Activated T-cell treated with anti-CD3 and anti-CD28 coated beads for 4 hours (primary cell): ENCODE measurements at regions not wholly inside any gene's neighbourhood (a gene's known extent, or its start where the extent isn't known, plus 50 kb on each side); places are given as distances from the start of the nearest gene placed in this dataset.

ENCODE experiments used
- DNase-seq: peaks from one replicate; pipeline ENCODE4 v3.0.0-alpha.2; 2020

- no peak for DNase-seq
Observed at GRCh38 chr13:103308667-103309066, 242.4 kb upstream of the SLC10A2 start.

GRCh38 chr13:103306163-103306562 lies 239.9 kb upstream of the SLC10A2 start:
- DNase-seq: no peak

- no peak for DNase-seq
Observed at GRCh38 chr13:103303078-103303651, 236.9 kb upstream of the SLC10A2 start.

- DNase-seq: no peak
Observed at GRCh38 chr13:103302676-103303075, 236.5 kb upstream of the SLC10A2 start.

- DNase-seq: no peak
Observed at GRCh38 chr13:103299079-103299478, 232.9 kb upstream of the SLC10A2 start.

GRCh38 chr13:103297083-103297482 lies 230.9 kb upstream of the SLC10A2 start:
- DNase-seq: no peak

- DNase-seq: no peak
Observed at GRCh38 chr13:103291798-103292572, 225.8 kb upstream of the SLC10A2 start.

- DNase-seq: no peak
Observed at GRCh38 chr13:103291226-103291625, 225.0 kb upstream of the SLC10A2 start.

GRCh38 chr13:103289681-103290080 lies 223.5 kb upstream of the SLC10A2 start:
- DNase-seq: no peak

- no peak for DNase-seq
Observed at GRCh38 chr13:103288114-103288513, 221.9 kb upstream of the SLC10A2 start.

- DNase-seq: no peak
Observed at GRCh38 chr13:103287659-103288058, 221.4 kb upstream of the SLC10A2 start.

GRCh38 chr13:103284466-103284865 lies 218.2 kb upstream of the SLC10A2 start:
- no peak for DNase-seq

- DNase-seq: no peak
Observed at GRCh38 chr13:103283451-103283820, 217.2 kb upstream of the SLC10A2 start.

GRCh38 chr13:103282571-103283450 lies 216.6 kb upstream of the SLC10A2 start:
- DNase-seq: no peak

- DNase-seq: no peak
Observed at GRCh38 chr13:103277959-103278694, 211.9 kb upstream of the SLC10A2 start.

- no peak for DNase-seq
Observed at GRCh38 chr13:103276775-103277498, 210.7 kb upstream of the SLC10A2 start.

- DNase-seq: no peak
Observed at GRCh38 chr13:103275722-103276121, 209.5 kb upstream of the SLC10A2 start.

GRCh38 chr13:103275081-103275480 lies 208.9 kb upstream of the SLC10A2 start:
- DNase-seq: no peak

- DNase-seq: no peak
Observed at GRCh38 chr13:103273825-103274224, 207.6 kb upstream of the SLC10A2 start.

GRCh38 chr13:103272770-103273169 lies 206.6 kb upstream of the SLC10A2 start:
- no peak for DNase-seq

- DNase-seq: no peak
Observed at GRCh38 chr13:103263448-103263847, 197.2 kb upstream of the SLC10A2 start.

GRCh38 chr13:103255587-103256301 lies 189.5 kb upstream of the SLC10A2 start:
- no peak for DNase-seq
